ENCODE measurements at regions not wholly inside any gene's neighbourhood (a gene's known extent, or its start where the extent isn't known, plus 50 kb on each side); places are given as distances from the start of the nearest gene placed in this dataset.

DNA sequence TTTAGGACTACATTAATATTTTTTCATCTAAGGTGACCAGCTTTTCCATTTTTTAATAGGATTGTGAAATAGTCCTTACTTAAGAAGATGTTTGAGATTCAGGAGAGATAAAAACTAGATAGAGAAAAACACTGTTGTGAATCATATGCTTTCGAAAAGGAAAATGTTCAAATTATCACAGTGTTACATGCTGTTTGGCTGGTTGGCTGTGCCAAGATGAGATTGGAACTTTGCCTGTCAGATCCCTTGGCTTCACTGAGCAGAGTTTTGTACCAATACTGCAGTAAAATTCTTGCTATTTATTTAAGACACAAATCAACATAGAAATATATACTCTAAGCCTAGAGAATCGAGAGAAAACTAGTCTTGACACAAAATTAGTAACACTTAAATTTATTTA, 117.2 kb downstream of the OXSM start:
- Histone ChIP-seq H3K27me3 (replicated peaks in 1 of 2; ENCODE audit: control insufficient read depth in 2 of 2, insufficient read depth in 2 of 2, low read length in 1 of 2) (0 out of 4 replicates have a peak, but pooled peaks cover 0 to 2% of the 10 kb centered on the region in 2 experiments), H3K4me1 (ENCODE audit: control insufficient read depth, insufficient read depth, low read length) (no peaks in the 10 kb centered on the region), H3K36me3 (ENCODE audit: control insufficient read depth in 2 of 2, insufficient read depth in 2 of 2, low read length in 1 of 2) (no peaks in the 10 kb centered on the region), H4K20me1 (ENCODE audit: control insufficient read depth, insufficient read depth) (no peaks in the 10 kb centered on the region), H3K27ac (ENCODE audit: control insufficient read depth, insufficient read depth) (no peak overlapping the region), H3K9ac (ENCODE audit: control insufficient read depth, insufficient read depth, low read length) (no peak overlapping the region), H3K9me3 (replicated peaks; ENCODE audit: control insufficient read depth, insufficient read depth, low read length) (no peaks in the 10 kb centered on the region), H3K4me3 (no peak overlapping the region), H2AFZ (ENCODE audit: control insufficient read depth, low read depth, low read length) (no peak overlapping the region), H3K79me2 (ENCODE audit: control insufficient read depth, insufficient read depth, low read length) (no peaks in the 10 kb centered on the region), H3K4me2 (ENCODE audit: control insufficient read depth, insufficient read depth) (no peak overlapping the region)
- no TSS peak for BruUV-seq (replicated peaks)
- FAIRE-seq (no peak), DNase-seq (ENCODE audit: low read depth, low spot score) (no peak), ATAC-seq (no peak)
- TF ChIP-seq MYB (IDR thresholded peaks at IDR 0.05; ENCODE audit: borderline replicate concordance, low read depth, low read length): no peak
- TF ChIP-seq, protein P1, sequence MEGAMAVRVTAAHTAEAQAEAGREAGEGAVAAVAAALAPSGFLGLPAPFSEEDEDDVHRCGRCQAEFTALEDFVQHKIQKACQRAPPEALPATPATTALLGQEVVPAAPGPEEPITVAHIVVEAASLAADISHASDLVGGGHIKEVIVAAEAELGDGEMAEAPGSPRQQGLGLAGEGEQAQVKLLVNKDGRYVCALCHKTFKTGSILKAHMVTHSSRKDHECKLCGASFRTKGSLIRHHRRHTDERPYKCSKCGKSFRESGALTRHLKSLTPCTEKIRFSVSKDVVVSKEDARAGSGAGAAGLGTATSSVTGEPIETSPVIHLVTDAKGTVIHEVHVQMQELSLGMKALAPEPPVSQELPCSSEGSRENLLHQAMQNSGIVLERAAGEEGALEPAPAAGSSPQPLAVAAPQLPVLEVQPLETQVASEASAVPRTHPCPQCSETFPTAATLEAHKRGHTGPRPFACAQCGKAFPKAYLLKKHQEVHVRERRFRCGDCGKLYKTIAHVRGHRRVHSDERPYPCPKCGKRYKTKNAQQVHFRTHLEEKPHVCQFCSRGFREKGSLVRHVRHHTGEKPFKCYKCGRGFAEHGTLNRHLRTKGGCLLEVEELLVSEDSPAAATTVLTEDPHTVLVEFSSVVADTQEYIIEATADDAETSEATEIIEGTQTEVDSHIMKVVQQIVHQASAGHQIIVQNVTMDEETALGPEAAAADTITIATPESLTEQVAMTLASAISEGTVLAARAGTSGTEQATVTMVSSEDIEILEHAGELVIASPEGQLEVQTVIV (IDR thresholded peaks at IDR 0.05; ENCODE audit: borderline replicate concordance, partially characterized antibody): no peak
- TF ChIP-seq, protein P2, sequence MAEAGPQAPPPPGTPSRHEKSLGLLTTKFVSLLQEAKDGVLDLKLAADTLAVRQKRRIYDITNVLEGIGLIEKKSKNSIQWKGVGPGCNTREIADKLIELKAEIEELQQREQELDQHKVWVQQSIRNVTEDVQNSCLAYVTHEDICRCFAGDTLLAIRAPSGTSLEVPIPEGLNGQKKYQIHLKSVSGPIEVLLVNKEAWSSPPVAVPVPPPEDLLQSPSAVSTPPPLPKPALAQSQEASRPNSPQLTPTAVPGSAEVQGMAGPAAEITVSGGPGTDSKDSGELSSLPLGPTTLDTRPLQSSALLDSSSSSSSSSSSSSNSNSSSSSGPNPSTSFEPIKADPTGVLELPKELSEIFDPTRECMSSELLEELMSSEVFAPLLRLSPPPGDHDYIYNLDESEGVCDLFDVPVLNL (IDR thresholded peaks at IDR 0.05; ENCODE audit: low read depth, low read length): no peak
- TF ChIP-seq, protein P3, sequence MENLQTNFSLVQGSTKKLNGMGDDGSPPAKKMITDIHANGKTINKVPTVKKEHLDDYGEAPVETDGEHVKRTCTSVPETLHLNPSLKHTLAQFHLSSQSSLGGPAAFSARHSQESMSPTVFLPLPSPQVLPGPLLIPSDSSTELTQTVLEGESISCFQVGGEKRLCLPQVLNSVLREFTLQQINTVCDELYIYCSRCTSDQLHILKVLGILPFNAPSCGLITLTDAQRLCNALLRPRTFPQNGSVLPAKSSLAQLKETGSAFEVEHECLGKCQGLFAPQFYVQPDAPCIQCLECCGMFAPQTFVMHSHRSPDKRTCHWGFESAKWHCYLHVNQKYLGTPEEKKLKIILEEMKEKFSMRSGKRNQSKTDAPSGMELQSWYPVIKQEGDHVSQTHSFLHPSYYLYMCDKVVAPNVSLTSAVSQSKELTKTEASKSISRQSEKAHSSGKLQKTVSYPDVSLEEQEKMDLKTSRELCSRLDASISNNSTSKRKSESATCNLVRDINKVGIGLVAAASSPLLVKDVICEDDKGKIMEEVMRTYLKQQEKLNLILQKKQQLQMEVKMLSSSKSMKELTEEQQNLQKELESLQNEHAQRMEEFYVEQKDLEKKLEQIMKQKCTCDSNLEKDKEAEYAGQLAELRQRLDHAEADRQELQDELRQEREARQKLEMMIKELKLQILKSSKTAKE (IDR thresholded peaks at IDR 0.05; ENCODE audit: low read depth, poor library complexity, severe bottlenecking): no peak
- intact Hi-C loops (cut with micrococcal nuclease; ENCODE audit: unreplicated experiment): loop anchor here (10.0 kb wide), 1 partner anchor 808 kb away; no protein-coding TSS in a partner anchor
- WGBS (ENCODE audit: insufficient coverage, insufficient replicate concordance, low lambda C conversion rate, missing lambda C conversion rate): 0% methylated on average over 2 of the region's 2 CpGs
- in situ Hi-C loops (cut with MboI): no loop called here
- POLR2A ChIA-PET: no interaction called here
- RAD21 ChIA-PET (ENCODE audit: unreplicated experiment): no interaction called here
- CTCF ChIA-PET: interaction anchor here (1.2 to 2.5 kb wide), 4 partner anchors 9 to 258 kb away, joined by 3 to 18 read pairs (median 4); no protein-coding TSS in a partner anchor
- SMC1A ChIA-PET (ENCODE audit: uncharacterized antibody, unreplicated experiment): interaction anchor here (1.9 kb wide), 1 partner anchor 259 kb away, joined by 10 read pairs; no protein-coding TSS in a partner anchor
